Aorta (tissue), 5 donors: ENCODE measurements at regions not wholly inside any gene's neighbourhood (a gene's known extent, or its start where the extent isn't known, plus 50 kb on each side); places are given as distances from the start of the nearest gene placed in this dataset.

ENCODE experiments used
- ATAC-seq: fragments of 200-7000 bp; cut with Tn5 transposase; one replicate; pipeline ENCODE4 v1.9.1; 2022; ENCODE audit warnings: moderate library complexity; ENCODE audit not compliant: low FRiP score
- DNase-seq, 2 donors: peaks; one replicate each; pipeline ENCODE4 v3.0.0-alpha.2; 2020
- H3K27ac ChIP-seq, 2 donors: one replicate each; pipeline ENCODE4 v1.5.1; 2013; ENCODE audit warnings: low read length in 2 of 2, mild to moderate bottlenecking in 2 of 2, moderate library complexity in 2 of 2, control low read depth in 1 of 2, inconsistent platforms in 1 of 2, low read depth in 1 of 2
- H3K27me3 ChIP-seq, 2 donors: one replicate each; pipeline ENCODE4 v1.6.1; 2013; ENCODE audit warnings: control low read depth in 1 of 2, low read length in 1 of 2, mild to moderate bottlenecking in 1 of 2, moderate library complexity in 1 of 2; ENCODE audit not compliant: insufficient read depth in 2 of 2, control insufficient read depth in 1 of 2
- H3K36me3 ChIP-seq, 2 donors: one replicate each; pipeline ENCODE4 v1.6.1; 2013; ENCODE audit warnings: control low read depth in 1 of 2, low read length in 1 of 2, mild to moderate bottlenecking in 1 of 2; ENCODE audit not compliant: insufficient read depth in 2 of 2, control insufficient read depth in 1 of 2
- H3K4me1 ChIP-seq, 2 donors: one replicate each; pipeline ENCODE4 v1.6.1; 2013; ENCODE audit warnings: low read length in 2 of 2, control low read depth in 1 of 2, mild to moderate bottlenecking in 1 of 2, moderate library complexity in 1 of 2; ENCODE audit not compliant: insufficient read depth in 2 of 2, control insufficient read depth in 1 of 2
- H3K4me3 ChIP-seq, 2 donors: one replicate each; pipeline ENCODE4 v1.5.1; 2013; ENCODE audit warnings: low read length in 2 of 2, control low read depth in 1 of 2, mild to moderate bottlenecking in 1 of 2
- H3K9me3 ChIP-seq: one replicate; pipeline ENCODE4 v1.6.1; 2013; ENCODE audit warnings: mild to moderate bottlenecking, low read length; ENCODE audit not compliant: control insufficient read depth
- WGBS, 2 donors: extraction: QIAGEN DNeasy Blood & Tissue Kit; methylation state at CpG; one replicate each; pipeline ENCODE4 v1.1.7; 2013; 5-methylcytosine and 5-hydroxymethylcytosine counted together
- intact Hi-C, 2 donors: fragments of 100-400 bp; cut with DNase I; formaldehyde crosslinking; loops; one replicate each; pipeline versions ENCODE4 v1.14.2 to v1.15.0; 2022
- donor health status: healthy with polysubstance abuse.
- donor health status: Bipolar disorder and iron deficiency.
- donor health status: DM: no; HTN: no; CAD: no.
- donor health status: DM: no; HTN: no; CAD: no.
- donor health status: DM: yes; HTN: yes; CAD: no.

GRCh38 chr20:1835186-1836035 lies 59.8 kb upstream of the SIRPA start:
- intact Hi-C loops = no loop called here
- H3K4me3 ChIP-seq = no peak overlapping the region
- 33 to 38% methylated on average over 16 of the region's 16 CpGs for WGBS, 2 donors
- H3K27me3 ChIP-seq = no peaks in the 10 kb centered on the region
- no peaks in the 10 kb centered on the region for H3K36me3 ChIP-seq
- H3K4me1 ChIP-seq = no peaks in the 10 kb centered on the region
- ATAC-seq (no peak), DNase-seq (no peak)
- H3K9me3 ChIP-seq = no peaks in the 10 kb centered on the region
- H3K27ac ChIP-seq = no peak overlapping the region

- no peak overlapping the region for H3K4me3 ChIP-seq
- H3K9me3 ChIP-seq = no peaks in the 10 kb centered on the region
- no peak for DNase-seq
- H3K27ac ChIP-seq = no peak overlapping the region
- intact Hi-C loops = no loop called here
- no peak for ATAC-seq
- H3K36me3 ChIP-seq = no peaks in the 10 kb centered on the region
- no peaks in the 10 kb centered on the region for H3K4me1 ChIP-seq
- 97 to 98% methylated on average over 4 of the region's 4 CpGs for WGBS, 2 donors
- H3K27me3 ChIP-seq = no peaks in the 10 kb centered on the region
Observed at GRCh38 chr20:1833728-1834726, 61.2 kb upstream of the SIRPA start.

GRCh38 chr20:1833216-1833615 lies 62.0 kb upstream of the SIRPA start:
- Histone ChIP-seq H3K9me3 (no peaks in the 10 kb centered on the region), H3K27me3 (no peaks in the 10 kb centered on the region), H3K27ac (no peak overlapping the region), H3K36me3 (no peaks in the 10 kb centered on the region), H3K4me1 (no peaks in the 10 kb centered on the region), H3K4me3 (no peak overlapping the region)
- DNase-seq = no peak
- intact Hi-C loops = no loop called here
- 80 to 88% methylated on average over 4 of the region's 4 CpGs for WGBS, 2 donors
- ATAC-seq = no peak

GRCh38 chr20:1832634-1833033 lies 62.6 kb upstream of the SIRPA start:
- whole genome bisulfite sequencing, 2 donors = 73 to 79% methylated on average over 13 of the region's 13 CpGs
- Histone ChIP-seq H3K9me3 (no peaks in the 10 kb centered on the region), H3K4me1 (no peaks in the 10 kb centered on the region), H3K27ac (no peak overlapping the region), H3K27me3 (no peaks in the 10 kb centered on the region), H3K4me3 (no peak overlapping the region), H3K36me3 (no peaks in the 10 kb centered on the region)
- DNase-seq (no peak), ATAC-seq (no peak)
- intact Hi-C loops = no loop called here

GRCh38 chr20:1831606-1832005 lies 63.6 kb upstream of the SIRPA start:
- H3K4me1 ChIP-seq = no peaks in the 10 kb centered on the region
- intact Hi-C loops = no loop called here
- DNase-seq (no peak), ATAC-seq (no peak)
- H3K4me3 ChIP-seq = no peak overlapping the region
- 91 to 93% methylated on average over 8 of the region's 8 CpGs for WGBS, 2 donors
- H3K36me3 ChIP-seq = no peaks in the 10 kb centered on the region
- H3K9me3 ChIP-seq = no peaks in the 10 kb centered on the region
- no peaks in the 10 kb centered on the region for H3K27me3 ChIP-seq
- H3K27ac ChIP-seq = no peak overlapping the region

- WGBS, 2 donors = 72 to 83% methylated on average over 6 of the region's 6 CpGs
- Histone ChIP-seq H3K27ac (no peak overlapping the region), H3K9me3 (no peaks in the 10 kb centered on the region), H3K4me3 (no peak overlapping the region), H3K27me3 (no peaks in the 10 kb centered on the region), H3K36me3 (no peaks in the 10 kb centered on the region), H3K4me1 (no peaks in the 10 kb centered on the region)
- ATAC-seq = no peak
- intact Hi-C loops = no loop called here
- no peak for DNase-seq
Observed at GRCh38 chr20:1831096-1831495, 64.1 kb upstream of the SIRPA start.

- Histone ChIP-seq H3K27ac (no peak overlapping the region), H3K4me1 (no peaks in the 10 kb centered on the region), H3K27me3 (no peaks in the 10 kb centered on the region), H3K4me3 (no peak overlapping the region), H3K9me3 (no peaks in the 10 kb centered on the region), H3K36me3 (no peaks in the 10 kb centered on the region)
- DNase-seq (peak; percentile 79 to 86), ATAC-seq (no peak)
- intact Hi-C loops = no loop called here
- WGBS, 2 donors = 5% methylated on average over 7 of the region's 7 CpGs
Observed at GRCh38 chr20:1830240-1830639, 65.0 kb upstream of the SIRPA start.

GRCh38 chr20:1829531-1829930 lies 65.7 kb upstream of the SIRPA start:
- WGBS, 2 donors = 82 to 88% methylated on average over 9 of the region's 9 CpGs
- intact Hi-C loops = no loop called here
- Histone ChIP-seq H3K27ac (no peak overlapping the region), H3K27me3 (no peaks in the 10 kb centered on the region), H3K36me3 (no peaks in the 10 kb centered on the region), H3K9me3 (no peaks in the 10 kb centered on the region), H3K4me3 (no peak overlapping the region), H3K4me1 (no peaks in the 10 kb centered on the region)
- DNase-seq = peak in 1 of 2 donors; percentile 51
- no peak for ATAC-seq
